IMR-90 (cell line): ENCODE measurements at regions not wholly inside any gene's neighbourhood (a gene's known extent, or its start where the extent isn't known, plus 50 kb on each side); places are given as distances from the start of the nearest gene placed in this dataset.

Experiments
- ATAC-seq: fragments of 200-7000 bp; cut with Tn5 transposase; 2 replicates; pipeline ENCODE4 v1.9.1; 2020; ENCODE audit warnings: low read depth, mild to moderate bottlenecking, moderate library complexity
- BruUV-seq: library from RNA; stranded (reverse); fragments of 400-500 nt; replicated peaks from 2 replicates; lab custom pipeline; 2021; lab: Mats Ljungman, UMichigan
- CTCF ChIA-PET: fragments of 300-600 bp; formaldehyde crosslinking; extraction: SDS; loops from one replicate; lab custom pipeline; 2021; ENCODE audit warnings: antibody characterized with exemption; lab: Yijun Ruan, JAX
- POLR2A ChIA-PET: fragments of 300-600 bp; sonication (Branson Sonifier 250); formaldehyde crosslinking; loops from one replicate; lab custom pipeline; 2022; ENCODE audit warnings: antibody characterized with exemption; ENCODE audit not compliant: unreplicated experiment; lab: Charles Lee
- DNase-seq: peaks from one replicate; pipeline ENCODE4 v3.0.0; 2013
- H2AFZ ChIP-seq: replicated peaks from 2 replicates; pipeline ENCODE3; 2013; ENCODE audit warnings: low read length, mild to moderate bottlenecking; ENCODE audit not compliant: poor library complexity
- H2AK5ac ChIP-seq: 2 replicates; pipeline ENCODE4 v1.6.1; 2013; ENCODE audit warnings: low read depth, low read length, inconsistent platforms
- H2AK9ac ChIP-seq: replicated peaks from 2 replicates; pipeline ENCODE3; 2013; ENCODE audit warnings: mild to moderate bottlenecking, low read depth, low read length, moderate library complexity; ENCODE audit not compliant: poor library complexity
- H2BK120ac ChIP-seq: 2 replicates; pipeline ENCODE4 v1.6.1; 2013; ENCODE audit warnings: low read depth, low read length, inconsistent platforms
- H2BK15ac ChIP-seq: 3 replicates; pipeline ENCODE4 v1.6.1; 2013; ENCODE audit warnings: low read depth, low read length, inconsistent platforms
- H2BK20ac ChIP-seq: 2 replicates; pipeline ENCODE4 v1.6.1; 2013; ENCODE audit warnings: low read depth, mild to moderate bottlenecking, inconsistent platforms, low read length, moderate library complexity
- H2BK5ac ChIP-seq: 2 replicates; pipeline ENCODE4 v1.6.1; 2013; ENCODE audit warnings: mild to moderate bottlenecking, low read depth, low read length, inconsistent platforms; ENCODE audit not compliant: poor library complexity, severe bottlenecking
- H3K14ac ChIP-seq: replicated peaks from 2 replicates; pipeline ENCODE4 v1.6.1; 2013; ENCODE audit warnings: low read depth, low read length, inconsistent platforms
- H3K18ac ChIP-seq: 2 replicates; pipeline ENCODE4 v1.6.1; 2013; ENCODE audit warnings: low read depth, low read length, control low read depth
- H3K23ac ChIP-seq: 2 replicates; pipeline ENCODE4 v1.6.1; 2013; ENCODE audit warnings: low read depth, low read length, inconsistent platforms
- H3K27ac ChIP-seq: 2 replicates; pipeline ENCODE4 v1.5.1; 2013; ENCODE audit warnings: mild to moderate bottlenecking, control low read depth, low read length; ENCODE audit not compliant: insufficient read depth
- H3K27me3 ChIP-seq: 2 replicates; pipeline ENCODE4 v1.6.1; 2013; ENCODE audit warnings: low read length; ENCODE audit not compliant: control insufficient read depth, insufficient read depth
- H3K36me3 ChIP-seq: 2 replicates; pipeline ENCODE4 v1.6.1; 2013; ENCODE audit warnings: low read length, mixed read lengths; ENCODE audit not compliant: control insufficient read depth, insufficient read depth
- H3K4ac ChIP-seq: 2 replicates; pipeline ENCODE4 v1.6.1; 2013; ENCODE audit warnings: low read depth, low read length, inconsistent platforms
- H3K4me1 ChIP-seq: 2 replicates; pipeline ENCODE4 v1.6.1; 2013; ENCODE audit warnings: low read length, mixed read lengths; ENCODE audit not compliant: control insufficient read depth, insufficient read depth
- H3K4me2 ChIP-seq: 2 replicates; pipeline ENCODE4 v1.6.1; 2013; ENCODE audit warnings: low read depth, mild to moderate bottlenecking, control low read depth, low read length, moderate library complexity
- H3K4me3 ChIP-seq: 2 replicates; pipeline ENCODE4 v1.5.1; 2013; ENCODE audit warnings: low read depth, mild to moderate bottlenecking, control low read depth, low read length, moderate library complexity; ENCODE audit not compliant: insufficient read depth
- H3K56ac ChIP-seq: 2 replicates; pipeline ENCODE4 v1.6.1; 2013; ENCODE audit warnings: low read length, inconsistent platforms; ENCODE audit not compliant: insufficient read depth; ENCODE audit errors: extremely low read depth
- H3K79me1 ChIP-seq, 2 experiments: 2 replicates each; pipeline ENCODE4 v1.6.1; 2013; ENCODE audit warnings: low read length in 2 of 2, inconsistent platforms in 1 of 2, low read depth in 1 of 2
- H3K9ac ChIP-seq: 2 replicates; pipeline ENCODE4 v1.6.1; 2013; ENCODE audit warnings: low read depth, low read length, control low read depth
- H3K9me1 ChIP-seq: 2 replicates; pipeline ENCODE4 v1.6.1; 2013; ENCODE audit warnings: low read length, inconsistent platforms; ENCODE audit not compliant: insufficient read depth
- H3K9me3 ChIP-seq: 2 replicates; pipeline ENCODE4 v1.6.1; 2013; ENCODE audit warnings: low read length; ENCODE audit not compliant: control insufficient read depth, insufficient read depth
- H4K20me1 ChIP-seq: 2 replicates; pipeline ENCODE4 v1.6.1; 2013; ENCODE audit warnings: low read length, inconsistent platforms; ENCODE audit not compliant: insufficient read depth
- H4K5ac ChIP-seq: 2 replicates; pipeline ENCODE4 v1.6.1; 2013; ENCODE audit warnings: mild to moderate bottlenecking, low read depth, low read length, control low read depth
- H4K8ac ChIP-seq, 2 experiments: 2 replicates each; pipeline ENCODE4 v1.6.1; 2013; ENCODE audit warnings: low read depth in 2 of 2, low read length in 2 of 2, control low read depth in 1 of 2, inconsistent platforms in 1 of 2
- H4K91ac ChIP-seq: 2 replicates; pipeline ENCODE4 v1.6.1; 2013; ENCODE audit warnings: low read depth, low read length, inconsistent platforms; ENCODE audit not compliant: insufficient read depth
- BHLHE40 ChIP-seq: fragments of 150-350 bp; IDR thresholded peaks from 2 replicates; pipeline ENCODE4 v1.6.1; 2016; ENCODE audit warnings: mild to moderate bottlenecking, low read depth, low read length
- CEBPB ChIP-seq: IDR thresholded peaks from 2 replicates; pipeline ENCODE4 v1.6.1; 2012; ENCODE audit warnings: low read depth, low read length, improper control_type of control experiment
- CHD1 ChIP-seq: IDR thresholded peaks from 2 replicates; pipeline ENCODE4 v1.6.1; 2012; ENCODE audit warnings: low read depth, low read length, improper control_type of control experiment
- FOS ChIP-seq: fragments of 150-350 bp; IDR thresholded peaks from 2 replicates; pipeline ENCODE4 v1.6.1; 2016; ENCODE audit warnings: low read depth, low read length
- MAZ ChIP-seq: IDR thresholded peaks from 2 replicates; pipeline ENCODE4 v1.6.1; 2012; ENCODE audit warnings: low read depth, mild to moderate bottlenecking, low read length, improper control_type of control experiment, moderate library complexity, borderline replicate concordance
- NFE2L2 ChIP-seq: fragments of 150-350 bp; IDR thresholded peaks from 2 replicates; pipeline ENCODE4 v1.6.1; 2016; ENCODE audit warnings: low read depth, mild to moderate bottlenecking, low read length
- POLR2A ChIP-seq: IDR thresholded peaks from 2 replicates; pipeline ENCODE4 v1.6.1; 2012; ENCODE audit warnings: mild to moderate bottlenecking, low read depth, low read length
- RAD21 ChIP-seq: IDR thresholded peaks from 2 replicates; pipeline ENCODE4 v1.6.1; 2012; ENCODE audit warnings: low read length, improper control_type of control experiment
- RCOR1 ChIP-seq: IDR thresholded peaks from 2 replicates; pipeline ENCODE4 v1.6.1; 2012; ENCODE audit warnings: mild to moderate bottlenecking, low read length, improper control_type of control experiment; ENCODE audit not compliant: insufficient replicate concordance
- RFX5 ChIP-seq: IDR thresholded peaks from 2 replicates; pipeline ENCODE4 v1.8.0; 2012; ENCODE audit warnings: low read depth, mild to moderate bottlenecking, low read length, moderate library complexity
- SMC3 ChIP-seq: fragments of 150-350 bp; IDR thresholded peaks from 2 replicates; pipeline ENCODE4 v1.6.1; 2016; ENCODE audit warnings: low read depth, mild to moderate bottlenecking, antibody characterized with exemption, low read length, moderate library complexity
- WGBS, 2 experiments: methylation state at CpG; one replicate each; pipeline versions ENCODE4 v1.1.5 to v1.1.7; 2013; ENCODE audit warnings: missing lambda C conversion rate in 2 of 2; ENCODE audit not compliant: insufficient read length in 1 of 2; ENCODE audit errors: extremely low coverage in 2 of 2; 5-methylcytosine and 5-hydroxymethylcytosine counted together
- dilution Hi-C: fragments of 300-500 bp; cut with HindIII; formaldehyde crosslinking; loops from one replicate; pipeline ENCODE4 v1.14.3; 2018; ENCODE audit warnings: low sequenced_read_pairs; ENCODE audit not compliant: unreplicated experiment
- in situ Hi-C: fragments of 300-500 bp; cut with MboI; formaldehyde crosslinking; loops from 3 replicates; pipeline ENCODE4 v1.14.3; 2019; ENCODE audit warnings: low sequenced_read_pairs, inconsistent platforms, mixed read lengths
- intact Hi-C: fragments of 100-400 bp; cut with micrococcal nuclease; formaldehyde crosslinking; loops from 2 replicates; pipeline ENCODE4 v1.10.0; 2022
- TF ChIP-seq, protein P1 (sequence below): fragments of 150-350 bp; IDR thresholded peaks from 2 replicates; pipeline ENCODE4 v1.6.1; 2017; ENCODE audit warnings: mild to moderate bottlenecking, antibody characterized with exemption, low read length, low read depth

DNA sequence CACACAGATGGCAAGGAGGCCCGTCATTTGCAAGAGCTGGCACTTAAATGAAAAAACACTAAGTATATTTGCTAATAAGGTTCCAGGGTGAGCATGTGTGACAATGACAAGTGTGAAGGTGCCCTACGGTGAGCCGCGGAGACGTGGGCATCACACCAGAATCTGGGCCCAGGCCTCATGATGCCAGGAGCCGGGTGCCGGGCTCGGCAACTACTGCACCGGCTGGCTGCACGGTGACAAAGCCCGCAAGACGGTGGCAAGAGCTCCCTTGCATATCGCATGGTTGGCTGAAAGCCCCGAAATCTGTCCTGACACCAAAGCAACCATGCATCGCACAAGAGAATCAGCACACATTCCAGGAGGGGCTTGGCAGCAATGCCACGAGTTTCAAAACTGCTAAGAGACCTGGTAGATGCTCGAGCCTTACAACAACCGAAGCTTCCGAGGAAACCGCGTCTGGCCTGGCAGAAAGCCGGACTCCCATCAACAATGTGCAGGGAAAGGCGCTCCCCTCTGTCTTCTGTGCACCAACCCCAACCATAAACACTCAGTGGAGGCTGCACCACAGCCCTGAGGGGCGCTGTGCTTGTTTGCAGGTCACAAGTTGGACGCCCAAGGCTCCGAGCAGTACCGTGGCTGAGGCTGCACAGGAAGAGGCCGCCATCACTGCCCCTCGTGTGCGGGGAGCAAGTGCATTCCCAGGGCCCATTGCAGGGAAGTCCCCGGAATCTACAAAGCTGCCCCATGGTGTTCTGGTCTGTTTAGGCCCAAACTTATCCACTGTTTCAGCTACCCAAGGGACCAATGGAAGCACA, 339.7 kb downstream of the CTTN start:
- H2AFZ ChIP-seq, result no peak overlapping the region
- H4K5ac ChIP-seq, result no peak overlapping the region
- no peaks in the 10 kb centered on the region for H3K9me1 ChIP-seq
- no peaks in the 10 kb centered on the region; the same call in 1 of the 2 replicates for H3K9me3 ChIP-seq
- H2AK5ac ChIP-seq, result no peak overlapping the region
- DNase-seq (no peak), ATAC-seq (no peak)
- no peak overlapping the region for H4K8ac ChIP-seq
- peaks cover 4% of the 10 kb centered on the region; the same call in 1 of the 2 replicates for H3K27me3 ChIP-seq
- in situ Hi-C loops (no loop called here), dilution Hi-C loops (no loop called here), intact Hi-C loops (no loop called here)
- no TSS peak for BruUV-seq
- H2AK9ac ChIP-seq, result no peak overlapping the region
- no peak overlapping the region for H3K56ac ChIP-seq
- H3K36me3 ChIP-seq, result no peaks in the 10 kb centered on the region
- WGBS, 2 experiments, result 72% methylated on average over 18 of the region's 31 CpGs; no CpG with 5 or more reads in 1 of the 2 experiments
- H2BK120ac ChIP-seq, result no peak overlapping the region
- no peaks in the 10 kb centered on the region for H3K4me1 ChIP-seq
- H4K20me1 ChIP-seq, result no peaks in the 10 kb centered on the region; the same call in 1 of the 2 replicates
- H3K4me2 ChIP-seq, result no peak overlapping the region
- H2BK15ac ChIP-seq, result no peak overlapping the region
- no peak overlapping the region for H3K18ac ChIP-seq
- no peak overlapping the region for H2BK5ac ChIP-seq
- H3K23ac ChIP-seq, result no peak overlapping the region
- H3K27ac ChIP-seq, result no peak overlapping the region
- no peak overlapping the region for H4K91ac ChIP-seq
- H2BK20ac ChIP-seq, result no peak overlapping the region
- no peak overlapping the region for H3K9ac ChIP-seq
- no peak overlapping the region for H3K14ac ChIP-seq
- H3K4me3 ChIP-seq, result no peak overlapping the region
- H3K79me1 ChIP-seq, result no peaks in the 10 kb centered on the region
- CTCF ChIA-PET, result no interaction called here
- POLR2A ChIA-PET, result no interaction called here
- TF ChIP-seq MAZ (no peak), POLR2A (no peak), SMC3 (no peak), RCOR1 (no peak), RAD21 (no peak), CHD1 (no peak), CEBPB (no peak), FOS (no peak), BHLHE40 (no peak), NFE2L2 (no peak), RFX5 (no peak)
- TF ChIP-seq, protein P1, sequence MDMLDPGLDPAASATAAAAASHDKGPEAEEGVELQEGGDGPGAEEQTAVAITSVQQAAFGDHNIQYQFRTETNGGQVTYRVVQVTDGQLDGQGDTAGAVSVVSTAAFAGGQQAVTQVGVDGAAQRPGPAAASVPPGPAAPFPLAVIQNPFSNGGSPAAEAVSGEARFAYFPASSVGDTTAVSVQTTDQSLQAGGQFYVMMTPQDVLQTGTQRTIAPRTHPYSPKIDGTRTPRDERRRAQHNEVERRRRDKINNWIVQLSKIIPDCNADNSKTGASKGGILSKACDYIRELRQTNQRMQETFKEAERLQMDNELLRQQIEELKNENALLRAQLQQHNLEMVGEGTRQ, result no peak
- no peak overlapping the region for H3K4ac ChIP-seq
